ENCODE measurements at regions not wholly inside any gene's neighbourhood (a gene's known extent, or its start where the extent isn't known, plus 50 kb on each side); places are given as distances from the start of the nearest gene placed in this dataset.

GRCh38 chr5:153081385-153081784 is 409.1 kb upstream of the GRIA1 start:
- TF ChIP-seq CTCF (IDR thresholded peaks at IDR 0.05) = no peak
- no peak for TF ChIP-seq POLR2A (IDR thresholded peaks at IDR 0.05)
